ENCODE measurements at regions not wholly inside any gene's neighbourhood (a gene's known extent, or its start where the extent isn't known, plus 50 kb on each side); places are given as distances from the start of the nearest gene placed in this dataset.

DNA sequence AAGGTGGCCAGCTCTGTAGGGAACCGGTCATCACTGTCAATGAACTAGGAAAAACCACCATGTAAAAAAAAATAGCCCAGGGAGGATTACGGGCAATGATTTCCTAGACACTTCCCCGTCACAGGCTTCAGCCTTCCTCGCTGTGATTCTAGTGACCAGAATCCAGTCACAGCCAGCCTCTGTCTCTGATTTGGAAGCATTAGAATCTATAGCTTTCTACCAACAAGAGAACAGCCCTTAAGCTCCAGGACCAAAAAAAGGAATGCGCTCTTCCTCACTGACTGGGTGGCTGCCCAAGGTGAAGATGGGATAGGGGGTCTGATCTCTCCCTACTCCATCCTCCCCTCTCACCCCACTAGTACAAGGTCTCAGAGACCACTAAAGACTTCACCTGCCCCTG lies 67.2 kb downstream of the TEX35 start:
- 98% methylated on average over 5 of the region's 5 CpGs for WGBS
- TF ChIP-seq POLR2A (IDR thresholded peaks at IDR 0.05; ENCODE audit: low read depth) (no peak), POLR2AphosphoS5 (IDR thresholded peaks at IDR 0.05) (no peak), CTCF (IDR thresholded peaks at IDR 0.05) (no peak), EP300 (IDR thresholded peaks at IDR 0.05) (no peak)
- Histone ChIP-seq H3K36me3 (no peaks in the 10 kb centered on the region), H3K27me3 (no peaks in the 10 kb centered on the region), H3K27ac (replicated peaks in 1 of 4) (no peak overlapping the region), H3K4me3 (no peak overlapping the region), H3K9me3 (no peaks in the 10 kb centered on the region), H3K4me1 (peaks cover 0 to 5% (median 2%) of the 10 kb centered on the region in 4 donors)
- intact Hi-C loops (cut with DNase I) = no loop called here
- no peak for DNase-seq (ENCODE audit: extremely low spot score)

GRCh38 chr1:178580876-178581275 lies 68.0 kb downstream of the TEX35 start:
- no peak for DNase-seq (ENCODE audit: extremely low spot score)
- Histone ChIP-seq H3K27ac (replicated peaks in 1 of 4) (no peak overlapping the region), H3K36me3 (no peaks in the 10 kb centered on the region), H3K4me3 (no peak overlapping the region), H3K27me3 (no peaks in the 10 kb centered on the region), H3K4me1 (peaks cover 0 to 2% (median under 1%) of the 10 kb centered on the region in 4 donors), H3K9me3 (no peaks in the 10 kb centered on the region)
- WGBS = 88% methylated on average over 5 of the region's 5 CpGs
- no peak for TF ChIP-seq POLR2A (IDR thresholded peaks at IDR 0.05; ENCODE audit: low read depth)
- no peak for TF ChIP-seq EP300 (IDR thresholded peaks at IDR 0.05)
- no peak for TF ChIP-seq POLR2AphosphoS5 (IDR thresholded peaks at IDR 0.05)
- intact Hi-C loops (cut with DNase I) = no loop called here

GRCh38 chr1:178581351-178582303 lies 68.7 kb downstream of the TEX35 start:
- Histone ChIP-seq H3K9me3 (no peaks in the 10 kb centered on the region), H3K27me3 (no peaks in the 10 kb centered on the region), H3K36me3 (no peaks in the 10 kb centered on the region), H3K4me1 (no peaks in the 10 kb centered on the region), H3K27ac (replicated peaks in 1 of 4) (no peak overlapping the region), H3K4me3 (no peak overlapping the region)
- no peak for DNase-seq (ENCODE audit: extremely low spot score)
- no peak for TF ChIP-seq CTCF (IDR thresholded peaks at IDR 0.05)
- no peak for TF ChIP-seq POLR2AphosphoS5 (IDR thresholded peaks at IDR 0.05)
- no peak for TF ChIP-seq EP300 (IDR thresholded peaks at IDR 0.05)
- TF ChIP-seq POLR2A (IDR thresholded peaks at IDR 0.05; ENCODE audit: low read depth) = no peak
- 71% methylated on average over 12 of the region's 12 CpGs for WGBS
- intact Hi-C loops (cut with DNase I) = no loop called here

GRCh38 chr1:178587096-178587495 lies 74.2 kb downstream of the TEX35 start:
- H3K4me1 ChIP-seq = no peaks in the 10 kb centered on the region
- WGBS = 91% methylated on average over 5 of the region's 5 CpGs

More at GRCh38 chr1:178587096-178587495, 74.2 kb downstream of the TEX35 start:
- no peak for DNase-seq (ENCODE audit: extremely low spot score)
- Histone ChIP-seq H3K4me3 (no peak overlapping the region), H3K9me3 (no peaks in the 10 kb centered on the region), H3K36me3 (no peaks in the 10 kb centered on the region), H3K27ac (replicated peaks in 1 of 4) (no peak overlapping the region), H3K27me3 (no peaks in the 10 kb centered on the region)
- intact Hi-C loops (cut with DNase I) = no loop called here
- TF ChIP-seq POLR2A (IDR thresholded peaks at IDR 0.05; ENCODE audit: low read depth) (no peak), EP300 (IDR thresholded peaks at IDR 0.05) (no peak), POLR2AphosphoS5 (IDR thresholded peaks at IDR 0.05) (no peak), CTCF (IDR thresholded peaks at IDR 0.05) (no peak)

All from esophagus muscularis mucosa (tissue), 4 donors.